Panc1 (cell line): ENCODE measurements at regions not wholly inside any gene's neighbourhood (a gene's known extent, or its start where the extent isn't known, plus 50 kb on each side); places are given as distances from the start of the nearest gene placed in this dataset.

Experiments used
- CTCF ChIP-seq: fragments of 450-650 bp; IDR thresholded peaks from 2 replicates; pipeline ENCODE4 v1.5.1; 2017; ENCODE audit warnings: mild to moderate bottlenecking
- POLR2AphosphoS5 ChIP-seq: IDR thresholded peaks from 2 replicates; pipeline ENCODE4 v1.6.1; 2012; ENCODE audit warnings: mild to moderate bottlenecking, low read depth, low read length, moderate library complexity
- SIN3A ChIP-seq: IDR thresholded peaks from 2 replicates; pipeline ENCODE4 v1.6.1; 2012; ENCODE audit warnings: low read depth, mild to moderate bottlenecking, low read length, moderate library complexity, borderline replicate concordance; ENCODE audit not compliant: insufficient read depth
- TCF7L2 ChIP-seq: IDR thresholded peaks from 2 replicates; pipeline ENCODE4 v1.6.1; 2011; ENCODE audit warnings: mild to moderate bottlenecking, low read depth, low read length, inconsistent platforms

GRCh38 chr5:63008195-63008594 is 429.6 kb downstream of the LRRC70 start:
- TF ChIP-seq CTCF: no peak
- TF ChIP-seq TCF7L2: no peak
- TF ChIP-seq POLR2AphosphoS5: no peak
- no peak for TF ChIP-seq SIN3A
